Activated CD8-positive, alpha-beta T cell treated with anti-CD3 and anti-CD28 coated beads, Interleukin-2, amount 10 ng/mL, durations not matched to agents 7 days and 5 days (primary cell): ENCODE measurements at regions not wholly inside any gene's neighbourhood (a gene's known extent, or its start where the extent isn't known, plus 50 kb on each side); places are given as distances from the start of the nearest gene placed in this dataset.

Experiments
- ATAC-seq: fragments of 150-1000 bp; cut with Tn5 transposase; one replicate; pipeline ENCODE4 v1.10.0; 2021; ENCODE audit warnings: moderate library complexity
- CTCF ChIA-PET: fragments of 350-600 bp; sonication (Branson Sonifier 250); formaldehyde crosslinking; loops from one replicate; lab custom pipeline; 2021; ENCODE audit warnings: antibody characterized with exemption; lab: Charles Lee
- POLR2A ChIA-PET: fragments of 350-600 bp; sonication (Branson Sonifier 250); formaldehyde crosslinking; loops from one replicate; lab custom pipeline; 2021; ENCODE audit warnings: antibody characterized with exemption; lab: Charles Lee
- DNase-seq: peaks from one replicate; pipeline ENCODE4 v3.0.0-alpha.2; 2020
- H3K27ac Mint-ChIP-seq: one replicate; pipeline ENCODE4 v1.8.0; 2021; ENCODE audit warnings: mild to moderate bottlenecking, mixed read lengths
- H3K27me3 Mint-ChIP-seq: one replicate; pipeline ENCODE4 v1.8.0; 2021; ENCODE audit warnings: low read depth, mixed read lengths
- H3K36me3 Mint-ChIP-seq: one replicate; pipeline ENCODE4 v1.8.0; 2021; ENCODE audit warnings: low read depth, mixed read lengths
- H3K4me1 Mint-ChIP-seq: one replicate; pipeline ENCODE4 v1.8.0; 2021; ENCODE audit warnings: low read depth, mixed read lengths
- H3K4me3 Mint-ChIP-seq: one replicate; pipeline ENCODE4 v1.8.0; 2021; ENCODE audit warnings: mild to moderate bottlenecking, mixed read lengths
- H3K9me3 Mint-ChIP-seq: one replicate; pipeline ENCODE4 v1.8.0; 2022; ENCODE audit warnings: mixed read lengths; ENCODE audit not compliant: insufficient read depth

GRCh38 chr13:29934531-29935308 is 84.3 kb upstream of the UBL3 start:
- H3K4me1 Mint-ChIP-seq, result peaks cover 44% of the 10 kb centered on the region
- no peak for ATAC-seq
- CTCF ChIA-PET, result interaction anchor here (1.0 to 9.7 kb wide), 13 partner anchors 11 to 781 kb away, joined by 3 to 143 read pairs (median 13); partner anchors contain the start of gene UBL3

GRCh38 chr13:29933401-29933800 is 83.0 kb upstream of the UBL3 start:
- no peak overlapping the region for H3K4me3 Mint-ChIP-seq
- no peaks in the 10 kb centered on the region for H3K9me3 Mint-ChIP-seq
- peaks cover 42% of the 10 kb centered on the region for H3K4me1 Mint-ChIP-seq
- DNase-seq, result no peak
- peaks cover 4% of the 10 kb centered on the region for H3K27me3 Mint-ChIP-seq
- no peaks in the 10 kb centered on the region for H3K36me3 Mint-ChIP-seq
- CTCF ChIA-PET, result interaction anchor here (5.7 to 9.7 kb wide), 2 partner anchors 10 to 180 kb away, joined by 65 to 143 read pairs; no protein-coding TSS in a partner anchor
- H3K27ac Mint-ChIP-seq, result no peak overlapping the region
- ATAC-seq, result no peak
- POLR2A ChIA-PET, result no interaction called here

More at GRCh38 chr13:29934531-29935308, 84.3 kb upstream of the UBL3 start:
- Mint-ChIP-seq H3K27ac (peak overlapping the region; percentile 95), H3K4me3 (peak overlapping the region; percentile 83), H3K36me3 (no peaks in the 10 kb centered on the region), H3K9me3 (no peaks in the 10 kb centered on the region), H3K27me3 (peaks cover 1% of the 10 kb centered on the region)
- DNase-seq, result no peak
- POLR2A ChIA-PET, result interaction anchor here (0.8 to 4.1 kb wide), 8 partner anchors 8 to 113 kb away, joined by 3 to 24 read pairs (median 6); partner anchors contain the start of gene UBL3

GRCh38 chr13:29931696-29932095 is 81.3 kb upstream of the UBL3 start:
- Mint-ChIP-seq H3K4me1 (peaks cover 25% of the 10 kb centered on the region), H3K27ac (no peak overlapping the region), H3K36me3 (no peaks in the 10 kb centered on the region), H3K27me3 (peaks cover 6% of the 10 kb centered on the region), H3K4me3 (no peak overlapping the region), H3K9me3 (no peaks in the 10 kb centered on the region)
- CTCF ChIA-PET, result interaction anchor here (1.4 to 5.7 kb wide), 2 partner anchors 8 to 23 kb away, joined by 3 to 65 read pairs; no protein-coding TSS in a partner anchor
- DNase-seq (no peak), ATAC-seq (no peak)
- POLR2A ChIA-PET, result no interaction called here

- Mint-ChIP-seq H3K9me3 (no peaks in the 10 kb centered on the region), H3K27me3 (peaks cover 6% of the 10 kb centered on the region), H3K4me1 (peaks cover 9% of the 10 kb centered on the region), H3K4me3 (no peak overlapping the region), H3K27ac (no peak overlapping the region), H3K36me3 (no peaks in the 10 kb centered on the region)
- POLR2A ChIA-PET, result no interaction called here
- CTCF ChIA-PET, result interaction anchor here (0.6 kb wide), 1 partner anchor 185 kb away, joined by 3 read pairs; no protein-coding TSS in a partner anchor
- no peak for ATAC-seq
- no peak for DNase-seq
Observed at GRCh38 chr13:29929062-29929847, 78.8 kb upstream of the UBL3 start.

- no peak for DNase-seq
- ChIA-PET CTCF (interaction anchor here (3.2 to 7.9 kb wide), 3 partner anchors 8 to 188 kb away, joined by 44 to 77 read pairs (median 65); partner anchors contain the start of gene UBL3), POLR2A (interaction anchor here (1.0 kb wide), 1 partner anchor 10 kb away, joined by 4 read pairs; no protein-coding TSS in a partner anchor)
- ATAC-seq, result no peak
- Mint-ChIP-seq H3K4me1 (peaks cover 20% of the 10 kb centered on the region), H3K9me3 (no peaks in the 10 kb centered on the region), H3K27ac (no peak overlapping the region), H3K27me3 (peaks cover 6% of the 10 kb centered on the region), H3K36me3 (no peaks in the 10 kb centered on the region), H3K4me3 (no peak overlapping the region)
Observed at GRCh38 chr13:29926098-29926476, 75.7 kb upstream of the UBL3 start.

GRCh38 chr13:29925457-29926097 is 75.2 kb upstream of the UBL3 start:
- no peaks in the 10 kb centered on the region for H3K9me3 Mint-ChIP-seq
- peaks cover 20% of the 10 kb centered on the region for H3K4me1 Mint-ChIP-seq
- no peak overlapping the region for H3K27ac Mint-ChIP-seq
- H3K4me3 Mint-ChIP-seq, result no peak overlapping the region
- no peak for ATAC-seq
- ChIA-PET CTCF (interaction anchor here (0.9 to 7.9 kb wide), 10 partner anchors 9 to 188 kb away, joined by 3 to 77 read pairs (median 15); partner anchors contain the start of gene UBL3), POLR2A (no interaction called here)
- DNase-seq, result no peak
- no peaks in the 10 kb centered on the region for H3K36me3 Mint-ChIP-seq
- peaks cover 5% of the 10 kb centered on the region for H3K27me3 Mint-ChIP-seq

GRCh38 chr13:29924482-29925350 is 74.3 kb upstream of the UBL3 start:
- Mint-ChIP-seq H3K27ac (no peak overlapping the region), H3K4me3 (no peak overlapping the region), H3K36me3 (no peaks in the 10 kb centered on the region), H3K9me3 (no peaks in the 10 kb centered on the region), H3K4me1 (peaks cover 20% of the 10 kb centered on the region), H3K27me3 (peaks cover 5% of the 10 kb centered on the region)
- DNase-seq (no peak), ATAC-seq (no peak)
- ChIA-PET CTCF (interaction anchor here (0.5 to 7.9 kb wide), 30 partner anchors 10 to 195 kb away, joined by 3 to 77 read pairs (median 4); partner anchors contain the start of gene UBL3), POLR2A (no interaction called here)

GRCh38 chr13:29923554-29924481 is 73.4 kb upstream of the UBL3 start:
- no peak overlapping the region for H3K27ac Mint-ChIP-seq
- peaks cover 22% of the 10 kb centered on the region for H3K4me1 Mint-ChIP-seq
- ATAC-seq (peak; percentile 44), DNase-seq (peak; percentile 50)
- no peaks in the 10 kb centered on the region for H3K9me3 Mint-ChIP-seq
- ChIA-PET POLR2A (no interaction called here), CTCF (interaction anchor here (0.5 to 7.9 kb wide), 49 partner anchors 9 to 1290 kb away, joined by 3 to 77 read pairs (median 4); partner anchors contain the start of gene UBL3)
- peaks cover 2% of the 10 kb centered on the region for H3K27me3 Mint-ChIP-seq
- no peak overlapping the region for H3K4me3 Mint-ChIP-seq
- no peaks in the 10 kb centered on the region for H3K36me3 Mint-ChIP-seq

GRCh38 chr13:29922896-29923295 is 72.5 kb upstream of the UBL3 start:
- POLR2A ChIA-PET, result no interaction called here
- H3K9me3 Mint-ChIP-seq, result no peaks in the 10 kb centered on the region

More at GRCh38 chr13:29922896-29923295, 72.5 kb upstream of the UBL3 start:
- CTCF ChIA-PET, result interaction anchor here (1.0 to 7.9 kb wide), 17 partner anchors 12 to 191 kb away, joined by 3 to 77 read pairs (median 5); partner anchors contain the start of gene UBL3
- Mint-ChIP-seq H3K27me3 (peaks cover 2% of the 10 kb centered on the region), H3K36me3 (no peaks in the 10 kb centered on the region), H3K4me3 (no peak overlapping the region), H3K4me1 (peaks cover 23% of the 10 kb centered on the region), H3K27ac (no peak overlapping the region)
- DNase-seq, result no peak
- ATAC-seq, result no peak
